HepG2 (cell line): ENCODE measurements at regions not wholly inside any gene's neighbourhood (a gene's known extent, or its start where the extent isn't known, plus 50 kb on each side); places are given as distances from the start of the nearest gene placed in this dataset.

Experiments used
- ATAC-seq: fragments of 200-7000 bp; cut with Tn5 transposase; 3 replicates; pipeline ENCODE4 v1.9.1; 2020; ENCODE audit warnings: mild to moderate bottlenecking, moderate library complexity
- BruUV-seq: library from RNA; stranded (reverse); fragments of 400-500 nt; replicated peaks from 2 replicates; lab custom pipeline; 2021; lab: Mats Ljungman, UMichigan
- CTCF ChIA-PET: fragments of 300-600 bp; formaldehyde crosslinking; extraction: SDS; loops from one replicate; lab custom pipeline; 2021; ENCODE audit warnings: low total read pairs, inconsistent platforms, low intra/inter-chr PET ratio; lab: Yijun Ruan, JAX
- POLR2A ChIA-PET: fragments of 350-600 bp; sonication (Branson Sonifier 250); formaldehyde crosslinking; loops from one replicate; lab custom pipeline; 2020; ENCODE audit warnings: antibody characterized with exemption, inconsistent platforms; lab: Yijun Ruan, JAX
- DNase-seq: peaks from one replicate; pipeline ENCODE4 v3.0.0-alpha.2; 2015; ENCODE audit warnings: low spot score
- FAIRE-seq: peaks from 3 replicates; lab custom pipeline; 2011; peaks lifted over from hg19 to GRCh38; lab: Jason Lieb, UNC
- H2AFZ ChIP-seq: one replicate; pipeline ENCODE4 v1.6.1; 2011; ENCODE audit warnings: low read length, inconsistent platforms
- H3K27ac ChIP-seq: fragments of 300-600 bp; 3 replicates; pipeline ENCODE4 v1.8.0; 2011; ENCODE audit warnings: mixed run types, mild to moderate bottlenecking, mixed read lengths, low read length, inconsistent platforms; ENCODE audit not compliant: insufficient read depth; ENCODE audit errors: extremely low read length
- H3K27me3 ChIP-seq, 2 experiments: fragments of 200-600 bp in 1 of 2; 2 replicates in 1 of 2; 3 replicates in 1 of 2; pipeline versions ENCODE4 v1.6.0 to v1.8.0; 2011; ENCODE audit warnings: low read length in 2 of 2, mild to moderate bottlenecking in 2 of 2, moderate library complexity in 2 of 2, inconsistent platforms in 1 of 2; ENCODE audit not compliant: insufficient read depth in 2 of 2, control insufficient read depth in 1 of 2
- H3K36me3 ChIP-seq, 2 experiments: fragments of 200-600 bp in 1 of 2; replicated peaks in 1 of 2; 2 replicates in 1 of 2; 3 replicates in 1 of 2; pipeline versions ENCODE4 v1.5.1 to v1.8.0; 2011; ENCODE audit warnings: low read length in 2 of 2, inconsistent platforms in 1 of 2; ENCODE audit not compliant: insufficient read depth in 2 of 2, control insufficient read depth in 1 of 2
- H3K4me1 ChIP-seq: 2 replicates; pipeline ENCODE4 v1.5.1; 2012; ENCODE audit warnings: low read length, inconsistent platforms; ENCODE audit not compliant: insufficient read depth
- H3K4me2 ChIP-seq: 2 replicates; pipeline ENCODE4 v1.6.0; 2011; ENCODE audit warnings: low read depth, low read length, inconsistent platforms
- H3K4me3 ChIP-seq, 3 experiments: fragments of 200-600 bp in 1 of 3; sonication (generic), shearing (Covaris generic) in 1 of 3; replicated peaks in 1 of 3; 2 replicates each; pipeline ENCODE4 v1.5.1; 2011 to 2016; ENCODE audit warnings: low read length in 3 of 3, inconsistent platforms in 2 of 3, low read depth in 2 of 3, mild to moderate bottlenecking in 2 of 3, control low read depth in 1 of 3, mixed read lengths in 1 of 3; ENCODE audit not compliant: insufficient read depth in 1 of 3
- H3K79me2 ChIP-seq: one replicate; pipeline ENCODE4 v1.6.1; 2011; ENCODE audit warnings: low read length, inconsistent platforms; ENCODE audit not compliant: insufficient read depth
- H3K9ac ChIP-seq: 2 replicates; pipeline ENCODE4 v1.6.0; 2011; ENCODE audit warnings: mild to moderate bottlenecking, low read depth, low read length, inconsistent platforms; ENCODE audit not compliant: insufficient read depth
- H3K9me3 ChIP-seq: 2 replicates; pipeline ENCODE4 v1.5.1; 2012; ENCODE audit warnings: mild to moderate bottlenecking, low read length
- H4K20me1 ChIP-seq: 2 replicates; pipeline ENCODE4 v1.6.0; 2011; ENCODE audit warnings: inconsistent platforms, mild to moderate bottlenecking, low read length, moderate library complexity; ENCODE audit not compliant: insufficient read depth
- ADNP ChIP-seq: sonication (generic); formaldehyde crosslinking; IDR thresholded peaks from 2 replicates; pipeline ENCODE4 v1.4.0; 2020; ENCODE audit warnings: missing genetic modification reagents
- CHD2 ChIP-seq: IDR thresholded peaks from 2 replicates; pipeline ENCODE4 v1.6.1; 2011; ENCODE audit warnings: low read depth, low read length, improper control_type of control experiment
- CTCF ChIP-seq: sonication (generic); formaldehyde crosslinking; IDR thresholded peaks from 2 replicates; pipeline ENCODE4 v1.5.0; 2020; ENCODE audit warnings: mild to moderate bottlenecking, missing genetic modification reagents, moderate library complexity
- GABPB1 ChIP-seq: IDR thresholded peaks from 2 replicates; pipeline ENCODE4 v1.6.1; 2016; ENCODE audit warnings: mild to moderate bottlenecking, missing genetic modification reagents, moderate library complexity, missing compliant biosample characterization
- KAT7 ChIP-seq: IDR thresholded peaks from 2 replicates; pipeline ENCODE4 v1.6.1; 2018; ENCODE audit warnings: borderline replicate concordance, missing compliant biosample characterization
- SMC3 ChIP-seq: IDR thresholded peaks from 2 replicates; pipeline ENCODE4 v1.6.1; 2011; ENCODE audit warnings: low read length, improper control_type of control experiment
- STAG1 ChIP-seq: sonication (generic); formaldehyde crosslinking; IDR thresholded peaks from 2 replicates; pipeline ENCODE4 v1.4.0; 2020; ENCODE audit warnings: missing genetic modification reagents
- TEAD3 ChIP-seq: optimal IDR thresholded peaks from 2 replicates; pipeline ENCODE3; 2016; ENCODE audit warnings: borderline replicate concordance
- TOE1 ChIP-seq: sonication (generic); formaldehyde crosslinking; IDR thresholded peaks from 2 replicates; pipeline ENCODE4 v1.4.0; 2020; ENCODE audit warnings: mild to moderate bottlenecking, missing genetic modification reagents
- WGBS: methylation state at CpG from one replicate; pipeline ENCODE4 v1.1.6; 2017; ENCODE audit warnings: low lambda C conversion rate; 5-methylcytosine and 5-hydroxymethylcytosine counted together
- in situ Hi-C: cut with HindIII; loops from 2 replicates; pipeline ENCODE4 v1.10.0; 2017; ENCODE audit warnings: low pct_unique_long_range_greater_than_20kb; ENCODE audit not compliant: extremely low pct_ligation_motif_present
- intact Hi-C: fragments of 100-400 bp; cut with micrococcal nuclease; formaldehyde crosslinking; loops from one replicate; pipeline ENCODE4 v1.10.0; 2022; ENCODE audit not compliant: unreplicated experiment

GRCh38 chr7:32164341-32164996, 94.3 kb upstream of the PDE1C start:
- FAIRE-seq, result no peak
- no peaks in the 10 kb centered on the region for H3K9me3 ChIP-seq
- POLR2A ChIA-PET, result no interaction called here
- H3K4me1 ChIP-seq, result no peaks in the 10 kb centered on the region
- ATAC-seq, result peak; percentile 90
- no peak overlapping the region for H2AFZ ChIP-seq
- H3K27ac ChIP-seq, result no peak overlapping the region
- in situ Hi-C loops, result no loop called here
- no peak overlapping the region for H3K4me3 ChIP-seq
- H3K4me2 ChIP-seq, result no peak overlapping the region
- WGBS, result no CpG with 5 or more reads among the region's 1 CpG
- no peak overlapping the region for H3K9ac ChIP-seq
- peak; percentile 43 for DNase-seq
- no peaks in the 10 kb centered on the region for H3K36me3 ChIP-seq
- CTCF ChIA-PET, result no interaction called here
- no peaks in the 10 kb centered on the region for H4K20me1 ChIP-seq
- TF ChIP-seq CTCF (CRISPR knock-in tag) (peak; percentile 58), TEAD3 (CRISPR knock-in tag) (peak; percentile 91), TOE1 (CRISPR knock-in tag) (no peak), SMC3 (peak; percentile 45; the same call in 1 of the 2 replicates), STAG1 (peak; percentile 68), KAT7 (CRISPR knock-in tag) (no peak), ADNP (CRISPR knock-in tag) (no peak)
- no peaks in the 10 kb centered on the region; a peak in 1 of 5 replicates for H3K27me3 ChIP-seq
- intact Hi-C loops, result loop anchor here (1.0 kb wide), 2 partner anchors 382 to 420 kb away; no protein-coding TSS in a partner anchor
- no TSS peak for BruUV-seq
- no peaks in the 10 kb centered on the region for H3K79me2 ChIP-seq

- Histone ChIP-seq H3K27me3 (no peaks in the 10 kb centered on the region; a peak in 1 of 5 replicates), H3K27ac (no peak overlapping the region), H3K4me1 (no peaks in the 10 kb centered on the region), H3K36me3 (no peaks in the 10 kb centered on the region), H3K9ac (no peak overlapping the region), H3K9me3 (no peaks in the 10 kb centered on the region), H3K79me2 (no peaks in the 10 kb centered on the region), H3K4me3 (no peak overlapping the region), H4K20me1 (no peaks in the 10 kb centered on the region), H2AFZ (no peak overlapping the region), H3K4me2 (no peak overlapping the region)
- POLR2A ChIA-PET, result no interaction called here
- no TSS peak for BruUV-seq
- TF ChIP-seq CHD2 (no peak), GABPB1 (CRISPR knock-in tag) (no peak)
- intact Hi-C loops (loop anchor here (1.0 kb wide), 2 partner anchors 382 to 420 kb away; no protein-coding TSS in a partner anchor), in situ Hi-C loops (no loop called here)
- ATAC-seq, result no peak
- CTCF ChIA-PET, result no interaction called here
- no peak for DNase-seq
- FAIRE-seq, result no peak
These were observed 93.7 kb upstream of the PDE1C start for GRCh38 chr7:32163896-32164295.
